SK-N-SH (cell line): ENCODE measurements at regions not wholly inside any gene's neighbourhood (a gene's known extent, or its start where the extent isn't known, plus 50 kb on each side); places are given as distances from the start of the nearest gene placed in this dataset.
"Not testable (repeated sequence)": the region's sequence is repeated elsewhere in the genome, so short reads cannot be mapped to it uniquely, and the experiment has no call there.

Source experiments
- CTCF ChIA-PET: fragments of 300-600, 350-600 bp; formaldehyde crosslinking; extraction: SDS; loops from one replicate; lab custom pipeline; 2021; lab: Yijun Ruan, JAX
- POLR2A ChIA-PET: fragments of 350-600 bp; sonication (Branson Sonifier 250); formaldehyde crosslinking; extraction: SDS; loops from one replicate; lab custom pipeline; 2020; ENCODE audit warnings: antibody characterized with exemption, inconsistent platforms; lab: Yijun Ruan, JAX
- DNase-seq: peaks from one replicate; pipeline ENCODE4 v3.0.0; 2012
- H2AFZ ChIP-seq: fragments of 200-600 bp; sonication (generic); 2 replicates; pipeline ENCODE4 v1.8.1; 2016; ENCODE audit warnings: antibody characterized with exemption, mild to moderate bottlenecking, low read depth
- H3F3A ChIP-seq: fragments of 200-600 bp; sonication (generic); replicated peaks from 2 replicates; pipeline ENCODE3; 2016; ENCODE audit warnings: antibody characterized with exemption, mild to moderate bottlenecking; ENCODE audit not compliant: insufficient read depth
- H3K27ac ChIP-seq, 2 experiments: fragments of 200-500 bp in 1 of 2; fragments of 200-600 bp in 1 of 2; sonication (Bioruptor generic) in 1 of 2; sonication (generic), shearing (Covaris generic) in 1 of 2; 2 replicates each; pipeline versions ENCODE4 v1.5.1 to v1.6.1; 2014 to 2016; ENCODE audit warnings: low read depth in 2 of 2, inconsistent platforms in 1 of 2, low read length in 1 of 2, mild to moderate bottlenecking in 1 of 2, mixed read lengths in 1 of 2
- H3K27me3 ChIP-seq: fragments of 200-600 bp; sonication (generic), shearing (Covaris generic); 2 replicates; pipeline ENCODE4 v1.6.1; 2016; ENCODE audit warnings: mixed run types; ENCODE audit not compliant: insufficient read depth
- H3K36me3 ChIP-seq, 2 experiments: fragments of 200-500 bp in 1 of 2; fragments of 200-600 bp in 1 of 2; sonication (Bioruptor generic) in 1 of 2; sonication (generic) in 1 of 2; replicated peaks in 1 of 2; 2 replicates each; pipeline versions ENCODE3 to v1.5.1; 2014 to 2016; ENCODE audit warnings: low read length in 1 of 2, mild to moderate bottlenecking in 1 of 2; ENCODE audit not compliant: insufficient read depth in 2 of 2, control insufficient read depth in 1 of 2
- H3K4me1 ChIP-seq, 2 experiments: fragments of 200-500 bp in 1 of 2; fragments of 200-600 bp in 1 of 2; sonication (Bioruptor generic) in 1 of 2; sonication (generic), shearing (Covaris generic) in 1 of 2; 2 replicates each; pipeline versions ENCODE4 v1.5.1 to v1.6.1; 2014 to 2016; ENCODE audit warnings: low read depth in 1 of 2, low read length in 1 of 2, mixed run types in 1 of 2; ENCODE audit not compliant: insufficient read depth in 2 of 2, control insufficient read depth in 1 of 2
- H3K4me2 ChIP-seq: fragments of 200-600 bp; sonication (generic), shearing (Covaris generic); 2 replicates; pipeline ENCODE4 v1.6.1; 2017; ENCODE audit warnings: mixed run types
- H3K4me3 ChIP-seq, 2 experiments: fragments of 200-500 bp in 1 of 2; fragments of 200-600 bp in 1 of 2; sonication (Bioruptor generic) in 1 of 2; sonication (generic), shearing (Covaris generic) in 1 of 2; 2 replicates each; pipeline versions ENCODE4 v1.5.1 to v1.8.1; 2014 to 2016; ENCODE audit warnings: low read depth in 2 of 2, inconsistent platforms in 1 of 2, low read length in 1 of 2, mild to moderate bottlenecking in 1 of 2, mixed read lengths in 1 of 2, moderate library complexity in 1 of 2
- H3K79me2 ChIP-seq: fragments of 200-600 bp; sonication (generic); 2 replicates; pipeline ENCODE4 v1.8.1; 2017; ENCODE audit warnings: mild to moderate bottlenecking; ENCODE audit not compliant: insufficient read depth
- H3K9ac ChIP-seq: fragments of 200-600 bp; sonication (generic); 2 replicates; pipeline ENCODE4 v1.6.1; 2017; ENCODE audit warnings: mixed run types
- H3K9me2 ChIP-seq: fragments of 200-600 bp; sonication (generic); 2 replicates; pipeline ENCODE4 v1.6.1; 2017; ENCODE audit warnings: mixed run types
- H3K9me3 ChIP-seq: fragments of 200-600 bp; sonication (generic); 2 replicates; pipeline ENCODE4 v1.6.1; 2017; ENCODE audit warnings: mixed run types, mild to moderate bottlenecking, moderate library complexity
- H4K20me1 ChIP-seq: fragments of 200-600 bp; sonication (generic); 2 replicates; pipeline ENCODE4 v1.6.1; 2017; ENCODE audit warnings: mild to moderate bottlenecking, mixed run types; ENCODE audit not compliant: insufficient read depth
- EP300 ChIP-seq, 2 experiments: IDR thresholded peaks; 2 replicates each; pipeline versions ENCODE4 v1.4.0 to v1.6.1; 2012; ENCODE audit warnings: borderline replicate concordance in 1 of 2, low read depth in 1 of 2, low read length in 1 of 2
- FOSL2 ChIP-seq: IDR thresholded peaks from 2 replicates; pipeline ENCODE4 v1.4.0; 2012; ENCODE audit warnings: low read depth, mild to moderate bottlenecking, moderate library complexity, borderline replicate concordance
- FOXM1 ChIP-seq: IDR thresholded peaks from 2 replicates; pipeline ENCODE4 v1.4.0; 2012; ENCODE audit warnings: low read depth, mild to moderate bottlenecking
- MEF2A ChIP-seq: IDR thresholded peaks from 2 replicates; pipeline ENCODE4 v1.4.0; 2012; ENCODE audit warnings: low read depth, borderline replicate concordance
- MXI1 ChIP-seq: IDR thresholded peaks from 2 replicates; pipeline ENCODE4 v1.6.1; 2012; ENCODE audit warnings: mild to moderate bottlenecking, low read depth, low read length, improper control_type of control experiment
- NRF1 ChIP-seq: IDR thresholded peaks from 2 replicates; pipeline ENCODE4 v1.6.1; 2012; ENCODE audit warnings: low read depth, mild to moderate bottlenecking, low read length
- RAD21 ChIP-seq: IDR thresholded peaks from 2 replicates; pipeline ENCODE4 v1.6.1; 2012; ENCODE audit warnings: mild to moderate bottlenecking, low read length
- SMC3 ChIP-seq: IDR thresholded peaks from 2 replicates; pipeline ENCODE4 v1.6.1; 2012; ENCODE audit warnings: low read depth, low read length, improper control_type of control experiment
- WGBS: methylation state at CpG from one replicate; pipeline ENCODE4 v1.1.6; 2017; ENCODE audit warnings: low lambda C conversion rate; 5-methylcytosine and 5-hydroxymethylcytosine counted together
- TF ChIP-seq, protein P1 (sequence below): fragments of 150-350 bp; IDR thresholded peaks from 2 replicates; pipeline ENCODE4 v1.6.1; 2017; ENCODE audit warnings: antibody characterized with exemption, low read length, low read depth, borderline replicate concordance
- TF ChIP-seq, protein P2 (sequence below): fragments of 200-600 bp; sonication (generic); IDR thresholded peaks from 2 replicates; pipeline ENCODE4 v1.6.1; 2017; ENCODE audit warnings: antibody characterized with exemption, mild to moderate bottlenecking, moderate library complexity
- TF ChIP-seq, protein P3 (sequence below): IDR thresholded peaks from 2 replicates; pipeline ENCODE4; 2012

DNA sequence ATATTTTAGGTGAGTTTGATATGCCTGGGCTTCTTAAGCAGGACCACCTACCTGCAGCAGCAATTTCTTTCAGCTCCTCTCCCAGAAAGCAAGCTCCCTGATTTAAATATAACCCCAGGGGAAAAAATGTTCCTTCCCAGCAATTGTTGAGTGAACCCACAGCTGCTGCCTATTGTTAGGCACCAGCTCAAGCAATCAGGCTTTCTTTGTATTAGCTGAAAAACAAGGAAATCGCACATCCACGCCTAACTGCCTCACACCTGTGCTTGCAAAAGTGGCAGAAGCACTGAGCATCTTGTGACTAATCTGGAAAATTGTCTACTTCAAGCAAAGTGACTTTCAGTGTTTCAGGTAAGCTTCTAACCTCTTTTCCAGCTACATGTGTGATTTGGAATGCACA is 432.2 kb downstream of the SMARCA1 start:
- Histone ChIP-seq H3K9ac (no peak overlapping the region), H3K36me3 (no peaks in the 10 kb centered on the region), H3K9me3 (no peaks in the 10 kb centered on the region), H3F3A (no peaks in the 10 kb centered on the region), H3K79me2 (no peaks in the 10 kb centered on the region), H3K27me3 (no peaks in the 10 kb centered on the region), H3K4me2 (no peak overlapping the region), H4K20me1 (no peaks in the 10 kb centered on the region), H2AFZ (no peak overlapping the region), H3K4me3 (no peak overlapping the region), H3K9me2 (no peaks in the 10 kb centered on the region), H3K27ac (no peak overlapping the region), H3K4me1 (no peaks in the 10 kb centered on the region)
- WGBS, result 3% methylated on average over 2 of the region's 2 CpGs
- TF ChIP-seq MXI1, result no peak
- TF ChIP-seq RAD21, result no peak
- TF ChIP-seq, protein P1, sequence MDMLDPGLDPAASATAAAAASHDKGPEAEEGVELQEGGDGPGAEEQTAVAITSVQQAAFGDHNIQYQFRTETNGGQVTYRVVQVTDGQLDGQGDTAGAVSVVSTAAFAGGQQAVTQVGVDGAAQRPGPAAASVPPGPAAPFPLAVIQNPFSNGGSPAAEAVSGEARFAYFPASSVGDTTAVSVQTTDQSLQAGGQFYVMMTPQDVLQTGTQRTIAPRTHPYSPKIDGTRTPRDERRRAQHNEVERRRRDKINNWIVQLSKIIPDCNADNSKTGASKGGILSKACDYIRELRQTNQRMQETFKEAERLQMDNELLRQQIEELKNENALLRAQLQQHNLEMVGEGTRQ, result no peak
- DNase-seq, result no peak
- POLR2A ChIA-PET, result no interaction called here
- CTCF ChIA-PET, result interaction anchor here (1.8 kb wide), 1 partner anchor 24 kb away, joined by 4 read pairs; no protein-coding TSS in a partner anchor

DNA sequence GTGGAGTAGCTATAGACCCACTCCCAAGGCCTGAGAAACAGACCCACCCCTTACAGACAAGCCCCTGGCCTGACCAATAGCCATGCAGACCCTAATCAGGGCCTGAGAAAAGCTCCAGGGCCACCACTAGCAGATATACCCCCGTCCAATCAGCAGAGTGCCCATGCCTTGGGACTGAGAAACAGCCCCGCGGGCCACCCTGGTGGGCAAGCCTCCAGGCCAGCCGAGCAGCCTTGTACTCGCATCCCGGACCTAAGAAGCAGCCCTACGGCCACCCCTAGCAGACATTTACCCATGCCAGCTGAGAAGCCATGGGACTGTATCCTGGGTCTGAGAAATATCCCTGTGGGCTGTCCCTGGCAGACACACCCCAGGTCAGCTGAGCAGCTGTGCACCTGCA is 436.5 kb downstream of the SMARCA1 start:
- no CpG with 5 or more reads among the region's 7 CpGs for WGBS
- no peaks in the 10 kb centered on the region for H3K36me3 ChIP-seq
- H3K27me3 ChIP-seq, result no peaks in the 10 kb centered on the region
- H3K9me3 ChIP-seq, result no peaks in the 10 kb centered on the region
- H4K20me1 ChIP-seq, result no peaks in the 10 kb centered on the region
- H3K4me2 ChIP-seq, result no peak overlapping the region
- DNase-seq, result no peak
- no peak overlapping the region for H3K4me3 ChIP-seq
- H3K79me2 ChIP-seq, result no peaks in the 10 kb centered on the region
- H3K4me1 ChIP-seq, result no peaks in the 10 kb centered on the region
- no peak overlapping the region for H2AFZ ChIP-seq
- no peak for TF ChIP-seq FOSL2
- no peak for TF ChIP-seq MEF2A
- TF ChIP-seq, protein P2, sequence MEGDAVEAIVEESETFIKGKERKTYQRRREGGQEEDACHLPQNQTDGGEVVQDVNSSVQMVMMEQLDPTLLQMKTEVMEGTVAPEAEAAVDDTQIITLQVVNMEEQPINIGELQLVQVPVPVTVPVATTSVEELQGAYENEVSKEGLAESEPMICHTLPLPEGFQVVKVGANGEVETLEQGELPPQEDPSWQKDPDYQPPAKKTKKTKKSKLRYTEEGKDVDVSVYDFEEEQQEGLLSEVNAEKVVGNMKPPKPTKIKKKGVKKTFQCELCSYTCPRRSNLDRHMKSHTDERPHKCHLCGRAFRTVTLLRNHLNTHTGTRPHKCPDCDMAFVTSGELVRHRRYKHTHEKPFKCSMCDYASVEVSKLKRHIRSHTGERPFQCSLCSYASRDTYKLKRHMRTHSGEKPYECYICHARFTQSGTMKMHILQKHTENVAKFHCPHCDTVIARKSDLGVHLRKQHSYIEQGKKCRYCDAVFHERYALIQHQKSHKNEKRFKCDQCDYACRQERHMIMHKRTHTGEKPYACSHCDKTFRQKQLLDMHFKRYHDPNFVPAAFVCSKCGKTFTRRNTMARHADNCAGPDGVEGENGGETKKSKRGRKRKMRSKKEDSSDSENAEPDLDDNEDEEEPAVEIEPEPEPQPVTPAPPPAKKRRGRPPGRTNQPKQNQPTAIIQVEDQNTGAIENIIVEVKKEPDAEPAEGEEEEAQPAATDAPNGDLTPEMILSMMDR, result no peak
- TF ChIP-seq, protein P3, sequence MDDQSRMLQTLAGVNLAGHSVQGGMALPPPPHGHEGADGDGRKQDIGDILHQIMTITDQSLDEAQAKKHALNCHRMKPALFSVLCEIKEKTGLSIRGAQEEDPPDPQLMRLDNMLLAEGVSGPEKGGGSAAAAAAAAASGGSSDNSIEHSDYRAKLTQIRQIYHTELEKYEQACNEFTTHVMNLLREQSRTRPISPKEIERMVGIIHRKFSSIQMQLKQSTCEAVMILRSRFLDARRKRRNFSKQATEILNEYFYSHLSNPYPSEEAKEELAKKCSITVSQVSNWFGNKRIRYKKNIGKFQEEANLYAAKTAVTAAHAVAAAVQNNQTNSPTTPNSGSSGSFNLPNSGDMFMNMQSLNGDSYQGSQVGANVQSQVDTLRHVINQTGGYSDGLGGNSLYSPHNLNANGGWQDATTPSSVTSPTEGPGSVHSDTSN, result no peak
- TF ChIP-seq, protein P1, result no peak
- no peak for TF ChIP-seq NRF1
- no peak for TF ChIP-seq SMC3
- TF ChIP-seq FOXM1, result no peak
- TF ChIP-seq EP300 (IDR thresholded peaks at IDR 0.05; ENCODE audit: borderline replicate concordance in 1 of 2, low read depth in 1 of 2, low read length in 1 of 2), result no peak
- H3K9me2 ChIP-seq, result no peaks in the 10 kb centered on the region
- CTCF ChIA-PET, result no interaction called here
- no peak overlapping the region for H3K9ac ChIP-seq
- POLR2A ChIA-PET, result no interaction called here
- H3K27ac ChIP-seq, result no peak overlapping the region
- H3F3A ChIP-seq, result no peaks in the 10 kb centered on the region

DNA sequence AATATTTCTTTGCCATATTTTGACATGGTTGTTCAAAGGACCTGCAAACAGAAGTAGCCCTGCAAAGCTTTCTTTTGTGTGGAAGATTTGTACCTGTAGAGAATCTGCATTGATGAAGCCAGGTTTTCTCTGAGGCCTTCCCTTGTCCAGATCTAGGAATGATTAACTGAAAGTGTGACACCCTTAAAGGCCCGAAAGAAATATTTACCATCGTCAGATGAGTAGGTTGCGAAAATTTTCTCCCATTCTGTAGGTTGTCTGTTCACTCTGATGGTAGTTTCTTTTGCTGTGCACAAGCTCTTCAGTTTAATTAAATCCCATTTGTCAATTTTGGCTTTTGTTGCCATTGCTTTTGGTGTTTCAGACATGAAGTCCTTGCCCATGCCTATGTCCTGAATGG is 439.0 kb downstream of the SMARCA1 start:
- H3K4me1 ChIP-seq, result not testable (repeated sequence)

More for the DNA sequence above, 439.0 kb downstream of the SMARCA1 start:
- H3K79me2 ChIP-seq, H3K4me2 ChIP-seq, H3K27ac ChIP-seq, H3K36me3 ChIP-seq, POLR2A ChIA-PET, H3K9me3 ChIP-seq, H4K20me1 ChIP-seq, H3F3A ChIP-seq, CTCF ChIA-PET, H3K9me2 ChIP-seq, H3K27me3 ChIP-seq, DNase-seq, H2AFZ ChIP-seq, H3K9ac ChIP-seq, H3K4me3 ChIP-seq: not testable (repeated sequence)
- 22% methylated on average over 3 of the region's 3 CpGs for WGBS
